ENCODE measurements at regions not wholly inside any gene's neighbourhood (a gene's known extent, or its start where the extent isn't known, plus 50 kb on each side); places are given as distances from the start of the nearest gene placed in this dataset.

DNA sequence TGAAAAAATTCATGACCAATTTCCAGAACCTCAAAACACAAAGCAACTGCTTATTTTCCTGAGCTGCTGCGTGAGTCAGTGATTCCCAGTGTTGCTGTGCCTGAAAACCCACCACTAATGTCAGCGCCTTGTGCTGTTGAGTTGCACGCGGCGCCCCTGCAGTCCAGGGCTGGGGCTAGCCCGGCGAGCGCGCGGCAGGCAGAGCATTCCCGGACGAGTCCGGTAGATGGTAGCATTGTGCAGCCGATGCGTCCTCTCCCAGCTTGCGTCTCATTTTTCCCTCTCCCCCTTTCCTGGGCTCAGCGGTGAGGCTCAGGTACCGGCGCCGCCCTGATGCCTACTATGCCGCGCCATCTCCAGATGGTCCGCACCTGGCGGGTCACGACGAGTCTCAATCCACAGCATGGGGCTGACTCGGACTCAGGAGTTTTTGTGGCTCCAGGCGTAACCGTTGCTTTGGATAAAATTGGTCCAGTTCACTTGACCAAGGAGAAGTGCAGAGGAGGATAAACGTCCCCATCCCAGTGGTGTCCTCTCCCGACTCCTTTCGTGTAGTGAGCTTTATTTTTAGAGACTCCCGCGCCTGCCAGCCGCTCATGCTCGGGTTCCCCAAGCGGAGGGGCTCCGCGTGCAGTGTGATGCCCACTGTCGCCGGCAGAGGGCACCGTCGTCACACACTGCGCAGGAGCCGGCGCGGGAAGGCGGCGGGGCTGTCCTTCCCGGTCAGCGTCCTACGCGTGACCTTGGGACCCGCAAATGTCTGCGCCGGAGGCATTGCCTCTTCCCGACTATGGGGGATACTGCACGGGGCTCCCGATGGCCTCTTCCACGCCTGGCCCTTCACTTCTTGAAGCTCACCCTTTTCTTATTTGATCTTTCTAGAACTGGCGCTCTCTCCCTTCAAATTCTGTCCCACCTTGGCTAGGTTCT, 53.6 kb upstream of the IGFBP7 start:
- peak; percentile 63 for DNase-seq (ENCODE audit: insufficient read length, low spot score)
- peak; percentile 95 for FAIRE-seq

- no peak for FAIRE-seq
- no peak for DNase-seq (ENCODE audit: insufficient read length, low spot score)
These were observed 52.4 kb upstream of the IGFBP7 start for GRCh38 chr4:57162499-57163019.

Data from GM19239 (cell line).